Uterus (tissue), 2 donors: ENCODE measurements at regions not wholly inside any gene's neighbourhood (a gene's known extent, or its start where the extent isn't known, plus 50 kb on each side); places are given as distances from the start of the nearest gene placed in this dataset.

Source experiments
- CTCF ChIP-seq, 4 experiments: fragments of 200-600 bp in 2 of 4; fragments of 450-650 bp in 2 of 4; sonication (generic) in 2 of 4; IDR thresholded peaks; one replicate each; pipeline ENCODE4 v1.5.1; 2016 to 2019; ENCODE audit warnings: antibody characterized with exemption in 4 of 4, mild to moderate bottlenecking in 2 of 4, moderate library complexity in 1 of 4
- POLR2A ChIP-seq, 2 donors: fragments of 450-650 bp; IDR thresholded peaks; one replicate each; pipeline ENCODE4 v1.6.1; 2016; ENCODE audit warnings: antibody characterized with exemption in 2 of 2, mild to moderate bottlenecking in 1 of 2, moderate library complexity in 1 of 2

GRCh38 chr1:2881556-2881955 is 80.1 kb upstream of the TTC34 start:
- TF ChIP-seq POLR2A (IDR thresholded peaks at IDR 0.05) = no peak
- TF ChIP-seq CTCF (IDR thresholded peaks at IDR 0.05) = no peak
